Esophagus muscularis mucosa (tissue), 4 donors: ENCODE measurements at regions not wholly inside any gene's neighbourhood (a gene's known extent, or its start where the extent isn't known, plus 50 kb on each side); places are given as distances from the start of the nearest gene placed in this dataset.

ENCODE experiments used
- CTCF ChIP-seq, 3 experiments: fragments of 200-600 bp in 2 of 3; fragments of 450-650 bp in 1 of 3; sonication (generic) in 2 of 3; IDR thresholded peaks; one replicate each; pipeline ENCODE4 v1.5.1; 2017 to 2019; ENCODE audit warnings: antibody characterized with exemption in 3 of 3, mild to moderate bottlenecking in 2 of 3, moderate library complexity in 1 of 3
- EP300 ChIP-seq: sonication (generic); formaldehyde crosslinking; IDR thresholded peaks from one replicate; pipeline ENCODE4 v1.6.1; 2017; ENCODE audit warnings: antibody characterized with exemption
- POLR2A ChIP-seq: fragments of 450-650 bp; IDR thresholded peaks from one replicate; pipeline ENCODE4 v1.6.1; 2017; ENCODE audit warnings: antibody characterized with exemption, moderate library complexity, mild to moderate bottlenecking, low read depth
- POLR2AphosphoS5 ChIP-seq, 2 donors: sonication (generic); formaldehyde crosslinking; IDR thresholded peaks; one replicate each; pipeline ENCODE4 v1.6.1; 2017; ENCODE audit warnings: antibody characterized with exemption in 2 of 2

GRCh38 chr7:88576720-88577119, 182.8 kb upstream of the ZNF804B start:
- no peak for TF ChIP-seq CTCF (IDR thresholded peaks at IDR 0.05)
- TF ChIP-seq POLR2A: no peak
- TF ChIP-seq POLR2AphosphoS5 (IDR thresholded peaks at IDR 0.05): no peak
- no peak for TF ChIP-seq EP300
